ENCODE measurements at regions not wholly inside any gene's neighbourhood (a gene's known extent, or its start where the extent isn't known, plus 50 kb on each side); places are given as distances from the start of the nearest gene placed in this dataset.
A peak's percentile ranks its signal among the peaks of the same experiment; 100 is the strongest.

DNA sequence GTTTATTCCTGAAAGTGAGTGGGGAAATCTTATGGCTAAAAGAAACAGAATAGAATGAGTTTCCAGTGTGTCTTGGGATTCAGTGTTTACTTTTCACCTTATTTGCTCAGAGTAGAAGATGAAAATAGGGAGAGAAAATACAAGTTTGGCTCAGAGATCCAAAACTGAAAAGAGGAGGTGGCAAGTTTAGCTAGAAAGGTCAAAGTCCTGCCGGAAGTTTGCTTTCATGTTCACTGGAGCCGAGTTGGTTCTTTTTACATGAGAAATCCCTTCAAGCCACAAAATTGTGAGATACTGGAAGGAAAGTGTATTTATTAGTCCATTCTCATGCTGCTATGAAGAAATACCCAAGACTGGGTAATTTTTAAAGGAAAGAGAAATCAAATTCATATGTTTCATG is 604.6 kb downstream of the MRPL39 start:
- DNase-seq, result no peak

DNA sequence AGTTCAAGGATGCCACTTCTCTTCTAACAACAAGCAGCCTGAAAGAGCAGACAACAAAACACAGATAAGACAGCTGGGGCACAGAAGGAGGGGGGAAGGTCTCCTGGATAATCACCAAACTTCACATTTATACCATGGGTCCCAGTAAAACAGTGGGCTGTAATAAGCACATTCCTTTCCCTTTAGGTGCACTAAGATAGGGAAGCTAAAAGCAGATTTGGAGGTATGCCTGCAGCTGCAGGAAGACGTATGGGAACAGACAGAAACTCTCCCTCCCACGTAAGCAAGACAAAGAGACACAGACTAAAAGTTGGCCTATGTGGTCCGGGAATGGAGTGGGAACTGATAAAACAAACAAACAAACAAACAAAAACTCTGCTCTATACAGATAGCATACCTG is 612.1 kb downstream of the MRPL39 start:
- no peak for DNase-seq

GRCh38 chr21:24994717-24995116 is 612.6 kb downstream of the MRPL39 start:
- no peak for DNase-seq

GRCh38 chr21:24989516-24989915 is 617.8 kb downstream of the MRPL39 start:
- DNase-seq, result no peak

DNA sequence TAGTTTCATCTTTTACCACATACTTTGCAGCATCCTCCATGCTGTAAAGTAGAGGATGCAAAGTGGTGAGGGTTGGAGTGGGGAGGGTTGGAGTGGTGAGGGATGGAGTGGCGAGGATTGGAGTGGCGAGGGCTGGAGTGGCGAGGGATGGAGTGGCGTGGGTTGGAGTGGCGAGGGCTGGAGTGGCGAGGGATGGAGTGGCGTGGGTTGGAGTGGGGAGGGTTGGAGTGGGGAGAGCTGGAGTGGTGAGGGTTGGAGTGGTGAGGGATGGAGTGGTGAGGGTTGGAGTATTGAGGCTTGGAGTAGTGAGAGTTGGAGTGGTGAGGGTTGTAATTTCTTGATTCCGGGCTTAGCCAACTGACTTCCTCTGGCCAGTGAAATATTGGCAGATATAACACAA is 618.3 kb downstream of the MRPL39 start:
- DNase-seq, result no peak

- no peak for DNase-seq
Measured at GRCh38 chr21:24976238-24976637, 631.0 kb downstream of the MRPL39 start.

DNA sequence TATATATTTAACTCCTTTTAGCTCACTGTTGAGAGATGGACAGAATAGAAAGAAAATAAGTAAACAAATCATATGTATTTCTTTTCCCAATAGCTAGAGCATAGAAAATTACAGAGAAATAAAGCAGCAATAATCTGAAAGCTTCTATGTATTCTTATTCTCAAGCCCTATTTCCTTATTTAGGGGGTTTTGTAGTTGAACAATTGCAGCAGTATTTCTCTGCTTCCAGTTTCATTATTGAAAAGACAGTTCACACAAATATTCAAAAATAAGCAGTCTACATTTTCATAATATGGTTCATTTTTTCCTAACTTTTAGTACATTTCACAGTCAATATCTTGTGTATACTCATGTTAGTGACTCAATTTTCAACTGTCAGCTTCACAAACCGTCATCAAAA is 638.2 kb downstream of the MRPL39 start:
- DNase-seq, result no peak

- no peak for DNase-seq
Measured at GRCh38 chr21:24955275-24955961, 651.9 kb downstream of the MRPL39 start.

DNA sequence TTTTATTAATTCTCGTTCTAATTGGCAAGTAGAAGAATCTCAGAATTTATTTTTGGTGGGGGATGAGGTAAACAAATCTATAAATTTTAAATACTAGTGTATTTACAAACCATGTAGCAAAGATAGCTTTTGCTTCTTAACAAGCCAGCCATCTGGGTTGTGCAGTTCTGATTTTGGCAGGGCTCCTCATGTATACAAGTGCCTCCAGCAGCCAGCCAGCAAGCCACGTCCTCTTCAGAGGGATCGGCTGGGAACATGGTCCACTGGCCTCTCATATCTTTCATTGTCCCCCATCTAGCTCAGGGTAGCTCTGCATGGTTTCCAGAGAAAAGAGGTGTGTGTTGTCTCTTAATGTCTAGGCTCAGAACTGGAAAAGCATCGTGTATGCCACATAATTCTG is 659.1 kb downstream of the MRPL39 start:
- DNase-seq, result no peak

DNA sequence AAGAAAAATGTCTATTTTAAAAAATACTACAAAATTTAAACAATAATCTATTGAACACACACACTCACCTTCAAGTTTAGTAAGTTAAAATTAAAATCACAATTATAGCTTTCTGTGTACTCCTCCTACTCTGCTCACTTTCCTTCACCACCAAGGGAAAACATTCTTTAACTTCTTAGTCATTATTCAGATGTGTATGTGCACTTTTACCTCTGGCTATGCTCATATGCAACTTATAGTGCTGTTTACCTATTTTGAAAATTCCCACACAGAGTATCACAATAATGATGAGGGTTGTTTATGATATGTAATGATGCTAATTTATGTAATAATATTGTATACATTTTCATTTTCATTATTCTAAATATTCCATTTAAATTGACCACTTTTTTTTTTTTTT is 661.4 kb downstream of the MRPL39 start:
- no peak for DNase-seq

GRCh38 chr21:24941316-24942185 is 665.7 kb downstream of the MRPL39 start:
- DNase-seq, result peak; percentile 0

DNA sequence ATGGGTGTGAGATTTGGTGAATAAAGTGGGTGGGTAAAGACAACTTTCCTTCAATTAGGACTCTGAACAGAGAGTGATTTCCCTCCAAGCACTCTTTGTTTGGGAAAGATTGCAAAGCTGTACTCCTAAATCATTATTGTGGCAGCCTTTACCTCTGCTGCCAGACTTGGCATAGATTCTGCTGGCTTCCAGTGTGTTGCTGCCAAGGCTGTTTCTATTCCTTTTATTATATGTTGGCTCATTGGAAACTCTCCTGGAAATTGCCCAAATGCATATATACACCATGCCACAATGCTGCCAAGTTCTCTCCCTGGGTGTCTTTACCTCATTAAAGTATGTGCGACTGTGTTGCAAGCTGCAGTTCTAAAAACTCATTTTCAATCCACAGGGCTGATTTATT is 668.0 kb downstream of the MRPL39 start:
- DNase-seq, result no peak

DNA sequence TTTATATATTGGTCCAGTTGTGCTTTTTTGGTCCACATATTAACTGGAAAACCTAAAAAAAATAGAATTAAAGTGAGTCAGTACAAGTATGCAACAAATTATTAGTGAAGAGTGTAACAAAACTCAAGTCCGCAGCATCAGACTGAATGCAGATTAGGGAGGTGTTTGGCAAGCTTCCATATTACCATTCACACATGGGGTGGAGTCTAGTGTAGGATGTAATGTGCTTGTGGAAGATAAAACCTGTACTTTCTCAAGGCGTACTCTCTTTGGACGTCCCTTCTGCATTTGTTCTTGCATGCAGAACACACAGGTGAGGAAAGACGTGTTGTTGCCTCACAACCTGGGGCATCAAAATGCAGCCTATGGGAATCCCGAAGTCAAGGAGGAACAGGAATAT is 668.7 kb downstream of the MRPL39 start:
- DNase-seq, result no peak

GRCh38 chr21:24935991-24936390 is 671.3 kb downstream of the MRPL39 start:
- DNase-seq, result no peak

- no peak for DNase-seq
Measured at GRCh38 chr21:24910591-24910990, 696.7 kb downstream of the MRPL39 start.

- no peak for DNase-seq
Measured at GRCh38 chr21:24903994-24904635, 703.2 kb downstream of the MRPL39 start.

GRCh38 chr21:24899138-24899537 is 708.1 kb downstream of the MRPL39 start:
- no peak for DNase-seq

DNA sequence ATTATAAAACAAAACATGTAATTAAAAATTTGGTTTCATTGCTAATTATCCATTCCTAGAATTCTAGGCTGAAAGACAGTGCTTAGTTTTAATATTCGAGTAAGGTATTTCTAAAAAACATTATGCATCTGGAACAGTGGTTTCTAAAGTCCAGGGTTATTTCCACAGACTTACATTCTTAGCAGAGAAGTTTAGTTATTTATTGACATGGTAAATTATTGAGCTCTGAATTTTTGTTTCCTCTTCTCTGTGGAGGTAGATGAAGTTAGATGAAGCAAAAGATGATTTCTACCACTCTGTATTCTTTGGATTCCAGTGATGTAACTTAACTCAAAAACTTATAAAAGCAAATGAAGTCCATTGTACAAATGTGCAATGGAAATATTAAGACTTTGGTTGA is 709.4 kb downstream of the MRPL39 start:
- no peak for DNase-seq

DNA sequence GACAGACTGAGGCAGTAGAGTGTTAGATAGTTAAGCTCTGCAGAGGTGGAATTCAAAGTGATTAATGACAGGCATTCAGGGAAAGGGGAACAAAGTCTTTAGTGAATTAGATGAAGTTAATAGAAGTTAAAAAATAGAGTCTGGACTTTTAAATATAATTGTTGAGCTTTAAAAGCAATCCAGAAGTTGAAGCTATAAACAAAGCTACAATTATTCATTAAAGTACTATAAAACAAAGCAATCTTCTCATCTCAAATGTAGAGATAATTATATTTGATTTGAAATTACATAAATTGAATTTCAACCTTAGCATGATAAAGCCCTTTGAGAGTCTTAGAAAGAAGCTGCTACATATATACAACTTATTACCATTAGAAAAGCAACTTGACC is 710.6 kb downstream of the MRPL39 start:
- no peak for DNase-seq

DNA sequence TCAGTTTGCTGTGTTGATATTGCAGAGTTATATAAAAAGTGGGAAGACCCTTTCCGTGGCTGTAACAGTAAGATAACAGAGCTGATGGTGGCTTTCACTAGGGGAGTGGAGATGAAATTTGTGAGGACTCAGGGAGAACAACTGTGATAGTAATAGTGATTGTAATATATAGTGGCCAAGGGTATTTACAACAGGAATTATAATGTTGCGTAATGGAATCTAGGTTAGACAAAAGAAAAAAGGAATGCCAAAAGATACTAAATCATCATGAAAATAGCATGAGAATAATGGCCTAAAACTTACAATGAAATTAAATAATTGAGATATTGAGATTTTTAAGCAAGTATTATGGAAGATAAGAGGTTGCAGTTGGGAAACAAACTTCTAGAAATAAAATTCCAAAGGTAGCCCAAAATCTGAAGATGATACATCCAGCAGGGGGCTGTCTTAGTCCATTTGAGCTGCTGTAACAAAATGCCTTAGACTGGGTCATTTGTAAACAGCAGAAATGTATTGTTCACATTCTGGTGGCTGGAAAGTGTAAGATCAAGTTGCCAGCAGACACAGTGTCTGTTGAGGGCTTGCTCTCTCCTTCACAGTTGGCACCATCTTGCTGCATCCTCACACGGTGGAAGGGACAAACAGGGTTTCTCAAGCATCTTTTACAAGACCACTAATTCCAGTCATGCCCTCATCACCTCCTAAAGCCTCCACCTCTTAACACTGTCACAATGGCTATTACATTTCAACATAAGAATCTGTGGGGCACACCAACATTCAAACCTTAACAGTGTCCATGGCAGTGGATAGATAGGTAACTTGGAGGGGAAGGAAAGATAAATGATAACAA is 711.2 kb downstream of the MRPL39 start:
- peak; percentile 45 for DNase-seq

DNA sequence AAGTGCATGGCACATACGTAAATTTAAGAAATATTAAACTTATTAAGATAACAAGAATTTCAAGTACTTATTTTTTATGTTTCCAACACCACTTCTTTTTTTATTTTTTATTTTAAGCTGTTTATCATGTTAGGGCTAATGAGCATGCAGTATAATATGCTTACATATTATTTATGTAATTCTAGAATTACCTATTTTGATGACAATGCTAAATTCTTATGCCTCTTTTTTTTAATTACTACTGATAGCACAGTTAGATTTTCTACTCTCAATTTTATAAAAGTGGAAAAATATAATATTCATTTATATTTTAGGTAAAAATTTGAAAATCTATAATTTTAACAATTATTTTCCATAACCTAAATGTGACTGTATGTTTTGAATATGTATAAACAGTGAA is 713.0 kb downstream of the MRPL39 start:
- no peak for DNase-seq

DNA sequence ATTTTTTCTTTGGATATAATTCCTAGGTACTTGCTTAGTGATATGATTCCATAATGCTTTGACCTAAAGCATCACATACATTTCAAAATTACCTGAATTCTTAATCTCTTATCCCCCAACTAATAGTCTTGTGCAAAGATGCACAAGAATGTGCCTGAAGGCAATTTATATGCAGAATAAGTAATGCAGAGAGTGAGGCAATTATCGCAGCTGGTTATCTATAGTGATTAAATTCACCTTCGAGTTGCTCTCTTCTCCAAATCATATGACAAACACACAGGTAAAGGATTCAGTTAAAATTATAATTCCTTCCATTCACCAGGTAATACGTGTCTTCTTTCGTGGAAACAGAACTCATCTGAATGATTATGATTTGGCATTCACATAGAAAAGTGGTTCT is 717.3 kb downstream of the MRPL39 start:
- no peak for DNase-seq

DNA sequence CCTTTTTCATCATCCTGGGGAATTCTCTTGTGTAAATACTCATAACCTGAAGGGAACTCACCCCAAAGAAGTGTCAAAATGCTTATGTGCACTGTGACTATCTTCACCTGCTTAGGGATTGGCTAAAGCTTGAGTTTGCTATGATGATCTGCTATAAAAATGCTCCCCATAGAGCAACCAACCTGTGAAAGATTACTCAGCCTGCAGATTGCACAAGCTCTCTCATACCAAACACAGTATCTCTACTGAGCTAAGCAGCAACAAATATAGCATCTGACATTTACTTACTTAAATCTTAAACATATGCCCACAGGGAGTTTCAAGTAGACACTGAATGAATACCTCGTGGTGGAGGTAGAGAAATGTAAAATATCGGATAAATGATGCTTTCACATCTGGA is 725.8 kb downstream of the MRPL39 start:
- DNase-seq, result no peak
